Mesenteric fat pad (tissue), 1 donor: ENCODE measurements at regions not wholly inside any gene's neighbourhood (a gene's known extent, or its start where the extent isn't known, plus 50 kb on each side); places are given as distances from the start of the nearest gene placed in this dataset.
"Not testable (repeated sequence)": the region's sequence is repeated elsewhere in the genome, so short reads cannot be mapped to it uniquely, and the experiment has no call there.

Experiments used
- DNase-seq: peaks from one replicate; pipeline ENCODE4 v3.0.0-alpha.2; 2020; ENCODE audit warnings: low spot score
- donor health status: DM: yes; HTN: yes; CAD: no.

DNA sequence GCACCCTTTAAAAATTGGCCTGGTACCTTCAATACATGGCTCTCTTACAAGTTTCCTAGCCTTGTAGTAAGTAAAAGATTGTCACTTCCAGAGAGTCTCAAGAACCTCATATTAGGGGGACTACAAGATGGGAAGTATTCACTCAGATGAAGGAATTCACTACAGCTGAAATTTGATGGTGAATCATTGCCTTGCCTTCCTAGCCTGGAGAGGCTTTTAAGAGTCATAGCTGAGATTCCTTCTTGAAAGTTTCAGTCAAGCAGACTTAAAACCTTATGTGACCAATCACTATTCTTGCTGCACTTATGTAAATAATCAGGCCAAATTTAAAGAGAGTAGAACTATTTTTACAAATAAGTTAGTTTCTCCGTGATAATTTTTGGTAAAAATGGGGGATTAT lies 451.6 kb downstream of the TRHDE start:
- DNase-seq: no peak

DNA sequence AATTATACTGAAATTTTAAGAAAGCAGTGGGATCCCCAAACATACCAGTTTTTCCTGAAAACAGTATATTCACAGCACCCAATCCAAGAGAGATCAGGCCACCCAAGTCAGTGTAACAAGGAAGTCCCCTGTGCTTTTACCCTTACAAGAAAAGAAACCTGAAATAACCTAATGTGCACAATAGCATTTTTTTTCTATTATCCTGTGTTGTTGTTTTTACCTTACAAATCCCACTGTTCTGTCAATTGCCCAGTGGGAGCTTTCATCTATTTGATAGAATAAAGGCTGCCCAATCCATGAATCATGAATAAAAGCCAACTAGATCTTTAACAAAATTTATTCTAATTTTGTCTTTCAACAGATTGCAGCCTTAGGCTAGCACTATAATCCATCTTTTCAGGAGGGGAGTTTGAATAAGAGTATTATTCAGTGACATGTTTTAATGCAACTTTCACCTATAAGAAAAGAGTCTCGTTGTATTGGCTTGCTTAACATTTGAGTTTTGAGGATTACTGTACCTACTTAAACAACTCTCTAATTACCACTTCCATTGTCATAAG lies 457.4 kb downstream of the TRHDE start:
- no peak for DNase-seq

DNA sequence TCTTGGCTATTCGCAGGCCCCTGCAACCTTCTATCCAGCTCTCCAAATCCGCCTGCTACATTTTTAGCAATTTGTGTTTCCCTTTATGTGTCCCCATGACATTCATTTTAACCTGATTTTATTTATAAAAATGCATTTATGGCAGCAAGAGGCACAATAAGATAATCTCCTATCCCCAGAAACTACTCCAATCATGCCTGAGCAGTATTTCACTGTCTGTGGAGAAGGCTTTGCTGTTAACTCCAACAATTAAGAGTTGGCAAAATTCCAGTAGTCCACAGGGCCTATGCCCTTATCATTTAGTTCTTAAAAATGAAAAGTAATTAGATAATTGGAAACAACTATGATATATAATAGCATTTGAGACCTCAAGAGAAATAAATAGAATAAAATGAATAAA lies 462.4 kb downstream of the TRHDE start:
- DNase-seq: no peak

DNA sequence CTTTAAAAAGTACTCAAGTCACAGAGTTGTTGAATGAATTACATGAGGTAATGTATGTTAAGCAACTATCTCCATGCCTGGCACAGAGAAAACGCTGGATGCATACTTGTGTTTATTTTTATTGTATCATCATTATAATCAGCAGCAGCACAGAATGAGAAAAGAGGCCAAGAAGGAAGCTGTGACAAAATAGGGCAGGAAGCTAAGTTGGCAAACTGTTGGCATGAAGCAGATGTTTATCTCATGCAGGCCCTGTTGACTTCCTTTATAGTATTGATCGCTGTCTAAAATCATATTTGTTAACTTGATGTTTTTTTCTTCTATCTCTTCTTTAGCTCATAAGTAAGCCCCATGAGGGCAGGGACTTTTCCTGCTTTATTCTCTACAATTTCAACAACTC lies 466.6 kb downstream of the TRHDE start:
- DNase-seq: no peak

DNA sequence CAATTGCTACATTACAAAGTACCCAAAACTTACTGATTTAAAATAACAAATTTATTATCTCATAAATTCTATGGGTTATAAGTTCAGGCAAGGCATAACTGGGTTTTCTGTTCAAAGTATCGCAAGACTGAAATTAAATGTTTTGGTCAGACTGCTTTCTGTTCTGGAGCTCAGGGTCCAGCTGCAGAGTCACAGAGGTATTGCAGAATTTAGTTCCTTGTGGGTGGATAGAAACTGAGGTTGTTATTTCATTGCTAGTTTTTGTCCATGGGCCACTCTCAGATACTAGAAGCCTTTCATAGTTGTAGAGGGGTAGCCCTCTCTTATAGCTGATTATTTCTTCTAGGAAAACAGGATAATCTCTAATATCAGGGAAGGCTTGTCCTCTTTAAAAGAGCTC lies 467.9 kb downstream of the TRHDE start:
- no peak for DNase-seq

DNA sequence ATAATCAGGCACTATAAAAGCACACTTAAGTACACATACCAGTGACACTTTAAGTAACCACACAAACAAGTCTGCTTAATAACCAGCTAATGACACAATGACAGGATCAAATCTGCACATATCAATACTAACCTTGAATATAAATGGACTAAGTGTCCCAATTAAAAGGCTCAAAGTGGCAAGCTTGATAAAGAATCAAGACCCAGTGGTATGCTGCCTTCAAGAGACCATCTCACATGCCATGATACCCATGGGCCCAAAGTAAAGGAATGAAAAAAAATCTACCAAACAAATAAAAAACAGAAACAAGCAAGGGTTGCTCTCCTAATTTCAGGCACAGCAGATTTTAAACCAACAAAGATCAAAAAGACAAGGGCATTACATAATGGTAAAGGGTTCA lies 470.4 kb downstream of the TRHDE start:
- no peak for DNase-seq

DNA sequence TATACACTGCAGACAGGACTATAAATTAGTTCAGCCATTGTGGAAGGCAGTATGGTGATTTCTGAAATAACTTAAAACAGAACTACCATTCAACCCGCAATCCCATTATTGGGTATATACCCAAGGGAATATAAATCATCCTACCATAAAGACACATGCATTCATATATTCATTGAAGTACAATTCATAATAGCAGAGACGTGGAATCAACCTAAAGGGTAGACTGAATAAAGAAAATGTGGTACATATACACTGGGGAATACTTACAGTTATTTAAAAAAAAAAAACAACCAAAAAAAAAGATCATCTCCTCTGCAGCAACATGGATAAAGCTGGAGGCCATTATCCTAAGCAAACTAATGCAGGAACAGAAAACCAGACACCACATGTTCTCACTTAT lies 473.9 kb downstream of the TRHDE start:
- no peak for DNase-seq

DNA sequence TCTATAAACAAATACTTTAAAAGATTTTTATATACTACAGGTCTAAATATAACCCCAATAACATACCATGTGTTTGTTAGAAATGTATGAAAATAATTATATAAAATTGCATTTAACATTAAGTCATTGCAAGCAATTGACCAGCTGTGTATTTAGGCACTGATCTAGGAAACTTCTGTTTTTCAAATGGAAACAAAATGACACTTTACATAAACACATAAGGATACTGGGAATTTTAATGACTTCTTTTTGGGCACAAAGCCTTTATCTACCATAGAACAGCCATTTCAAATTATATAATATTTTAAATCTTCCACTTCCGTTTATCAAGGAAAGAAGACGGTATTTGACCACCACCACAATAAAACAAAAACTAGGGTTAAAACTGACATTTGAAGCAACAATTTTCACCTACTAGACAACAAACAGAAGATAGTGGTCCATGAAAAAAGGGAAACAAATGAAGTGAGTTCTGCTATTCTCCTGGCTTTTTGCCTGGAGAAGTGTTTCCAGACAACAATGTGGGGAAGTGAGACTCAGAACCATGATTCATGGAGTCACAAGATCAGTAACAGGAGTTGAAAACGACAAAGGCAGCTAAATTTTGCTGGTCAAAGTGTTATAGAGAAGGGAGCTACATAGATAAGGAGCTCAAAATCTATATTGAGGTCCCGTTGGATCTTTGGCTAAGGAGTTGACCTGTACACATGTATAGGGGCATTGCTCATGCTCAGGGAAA lies 475.1 kb downstream of the TRHDE start:
- no peak for DNase-seq

DNA sequence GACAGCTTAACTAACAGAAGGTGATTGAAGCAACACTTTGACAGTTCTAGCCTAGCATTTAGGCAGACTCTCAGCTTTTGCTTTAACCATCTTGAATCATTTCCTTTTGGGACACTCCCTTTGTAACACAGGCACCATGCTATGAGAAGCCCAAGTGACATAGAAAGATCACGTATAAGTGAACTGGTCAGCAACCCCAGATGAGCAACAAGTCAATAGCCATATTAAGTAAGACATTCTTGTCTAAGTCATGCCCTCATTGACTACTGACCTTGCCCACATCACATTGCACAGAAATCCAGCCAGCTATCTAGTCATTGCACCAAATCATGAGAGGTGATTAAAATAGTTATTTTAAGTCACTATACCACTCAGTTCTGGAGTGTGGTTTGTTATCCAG lies 476.8 kb downstream of the TRHDE start:
- no peak for DNase-seq

DNA sequence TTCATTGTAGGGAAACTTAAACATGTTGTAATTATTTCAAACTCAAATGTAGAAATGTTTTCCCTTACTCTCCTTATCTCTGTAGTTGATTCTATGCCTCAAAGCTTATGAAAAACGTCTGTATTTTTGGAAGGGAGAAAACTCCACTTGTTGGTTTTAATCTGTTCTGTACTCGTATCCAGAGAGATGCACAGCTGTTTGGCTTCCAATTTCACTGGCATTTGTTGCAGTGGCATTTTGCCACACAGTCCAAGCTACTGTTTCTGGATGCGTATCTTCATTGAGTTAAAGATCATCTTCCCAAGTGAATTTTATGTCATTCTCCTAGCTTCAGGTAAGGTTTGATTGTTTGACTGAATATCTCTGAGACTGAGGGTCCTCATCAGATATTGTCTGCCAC lies 481.4 kb downstream of the TRHDE start:
- no peak for DNase-seq

DNA sequence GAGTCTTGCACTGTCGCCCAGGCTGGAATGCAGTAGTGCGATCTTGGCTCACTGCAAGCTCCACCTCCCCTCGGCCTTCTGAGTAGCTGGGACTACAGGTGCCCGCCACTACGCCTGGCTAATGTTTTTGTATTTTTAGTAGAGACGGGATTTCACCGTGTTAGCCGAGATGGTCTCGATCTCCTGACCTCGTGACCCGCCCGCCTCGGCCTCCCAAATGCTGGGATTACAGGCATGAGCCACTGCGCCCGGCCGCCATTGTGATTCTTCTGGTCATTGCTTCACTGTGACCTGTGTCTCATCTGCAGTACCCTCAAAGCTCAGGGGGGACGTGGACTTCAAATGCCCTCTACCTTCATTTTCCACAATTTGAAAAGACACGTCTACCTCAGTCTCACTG lies 481.9 kb downstream of the TRHDE start:
- not testable (repeated sequence) for DNase-seq

DNA sequence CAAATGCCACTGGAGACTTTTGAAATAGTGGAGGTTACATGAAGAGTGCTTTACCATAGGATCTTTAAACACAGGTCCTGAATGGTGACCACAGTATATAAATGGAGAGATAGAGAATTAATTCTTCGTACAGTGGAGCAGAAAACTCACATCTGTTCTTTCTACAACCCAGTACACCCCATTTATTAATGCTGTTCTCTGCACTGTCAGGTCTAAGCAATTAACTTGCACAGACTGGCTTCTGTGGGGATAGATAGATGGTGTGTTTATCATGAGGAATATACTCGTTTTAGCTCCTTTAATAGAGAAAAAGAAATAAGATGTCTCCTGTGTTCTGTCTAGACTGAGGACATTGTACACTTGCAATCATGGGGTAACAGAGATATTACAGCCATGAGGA lies 494.3 kb downstream of the TRHDE start:
- DNase-seq: no peak

DNA sequence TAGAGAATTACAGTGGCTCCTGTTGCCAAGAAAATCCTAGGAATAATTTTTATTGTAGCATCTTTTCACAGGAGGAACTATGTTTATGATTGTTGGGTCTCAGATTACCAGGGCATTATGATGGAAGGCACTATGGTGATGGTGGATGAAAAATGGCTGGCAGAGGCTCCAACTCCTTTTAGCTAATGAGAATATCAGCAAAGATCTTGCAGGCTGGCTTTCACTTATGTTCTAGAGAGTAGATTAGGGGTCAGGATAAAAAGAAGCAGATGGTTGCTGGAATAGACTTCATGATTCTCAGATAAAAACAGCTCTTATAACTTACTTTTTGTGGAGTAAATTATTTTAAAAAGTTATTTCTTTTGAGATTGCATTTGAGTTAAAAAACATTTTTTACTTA lies 501.9 kb downstream of the TRHDE start:
- no peak for DNase-seq

DNA sequence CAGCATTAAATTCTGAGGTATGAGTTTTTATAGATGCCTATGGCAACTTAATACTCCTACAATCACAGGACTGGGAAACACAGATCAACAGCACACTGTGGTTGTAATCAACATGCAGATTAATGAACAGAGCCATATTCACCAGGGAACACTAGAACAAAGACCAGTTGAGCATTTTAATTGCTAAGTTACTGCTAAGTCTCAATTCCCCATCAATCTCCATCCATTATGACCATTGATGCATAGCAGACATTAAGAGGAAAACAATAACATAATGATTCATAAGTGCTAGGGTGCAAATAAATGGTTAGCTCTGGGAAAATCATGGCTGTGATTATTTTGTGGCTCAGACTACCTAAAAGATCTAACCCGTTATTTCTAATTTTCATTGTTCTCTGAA lies 505.6 kb downstream of the TRHDE start:
- DNase-seq: no peak

DNA sequence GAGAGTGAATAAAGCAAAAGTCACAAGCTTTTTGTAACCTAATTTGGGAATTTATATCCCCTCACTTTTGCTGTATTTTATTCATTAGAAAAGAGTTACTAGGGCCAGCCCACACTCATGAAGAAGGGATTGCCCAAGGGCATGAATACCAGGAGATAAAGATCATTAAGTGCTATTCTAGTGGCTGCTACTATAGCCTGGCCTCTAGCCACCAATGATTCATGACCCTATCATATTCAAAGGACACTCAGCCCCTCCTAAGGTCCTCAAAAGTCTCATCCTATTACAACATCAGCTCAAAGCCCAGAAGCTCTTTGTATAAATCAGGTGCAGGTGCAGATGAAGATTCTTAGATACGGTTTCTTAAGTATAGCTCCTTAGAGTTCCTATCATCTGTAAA lies 518.1 kb downstream of the TRHDE start:
- no peak for DNase-seq

DNA sequence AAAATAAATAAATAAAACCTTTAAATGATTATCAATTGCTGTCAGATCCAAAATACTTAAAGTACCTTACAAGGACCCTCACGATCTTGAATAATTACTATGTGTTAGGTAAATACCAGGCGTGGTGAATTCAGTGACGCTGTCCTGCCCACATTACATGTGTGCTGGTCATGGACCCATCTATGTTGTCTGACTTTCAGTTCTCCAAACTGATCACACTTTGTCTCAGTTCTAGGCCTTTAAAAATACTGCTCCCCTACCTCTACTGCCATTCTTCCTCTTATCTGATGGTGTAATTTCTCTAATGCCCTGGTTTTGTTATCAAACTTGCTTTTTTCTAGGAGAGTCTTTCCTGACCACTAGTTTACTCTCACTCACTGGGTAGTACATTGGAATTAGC lies 520.7 kb downstream of the TRHDE start:
- no peak for DNase-seq

DNA sequence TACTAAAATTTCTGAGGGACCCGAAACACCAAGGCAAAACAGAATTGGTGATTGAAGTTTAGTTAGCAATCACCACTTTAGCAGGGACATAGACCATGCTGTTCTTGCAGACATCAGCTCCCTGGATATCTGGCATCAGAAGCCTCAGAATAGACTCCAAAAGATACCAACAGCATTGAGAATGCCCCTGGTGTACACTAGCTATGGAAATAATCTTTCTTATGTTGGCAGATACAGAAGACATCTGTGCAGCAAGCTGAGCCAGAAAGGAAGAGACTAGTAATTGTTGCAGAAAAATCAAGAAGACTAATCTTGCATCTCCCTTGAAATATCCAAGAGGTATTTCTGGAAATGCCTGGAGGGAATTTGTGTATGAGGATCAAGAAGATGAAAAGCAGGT lies 521.6 kb downstream of the TRHDE start:
- DNase-seq: no peak

DNA sequence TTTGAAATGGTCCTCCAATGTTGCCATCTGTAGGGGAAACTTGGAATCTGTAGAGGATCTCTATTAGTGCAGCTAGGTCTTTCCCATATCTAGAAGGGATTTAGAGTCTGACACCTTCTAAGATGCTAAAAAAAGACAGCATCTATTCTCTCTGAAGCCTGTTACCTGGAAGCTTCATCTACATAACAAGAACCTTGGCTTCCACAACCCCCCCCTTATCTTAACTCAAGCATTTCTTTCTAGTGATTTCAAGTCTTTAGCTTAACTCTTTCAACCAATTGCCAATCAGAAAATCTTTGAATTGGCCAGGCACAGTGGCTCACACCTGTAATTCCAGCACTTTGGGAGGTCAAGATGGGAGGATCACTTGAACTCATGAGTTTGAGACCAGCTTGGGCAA lies 543.3 kb downstream of the TRHDE start:
- DNase-seq: no peak

DNA sequence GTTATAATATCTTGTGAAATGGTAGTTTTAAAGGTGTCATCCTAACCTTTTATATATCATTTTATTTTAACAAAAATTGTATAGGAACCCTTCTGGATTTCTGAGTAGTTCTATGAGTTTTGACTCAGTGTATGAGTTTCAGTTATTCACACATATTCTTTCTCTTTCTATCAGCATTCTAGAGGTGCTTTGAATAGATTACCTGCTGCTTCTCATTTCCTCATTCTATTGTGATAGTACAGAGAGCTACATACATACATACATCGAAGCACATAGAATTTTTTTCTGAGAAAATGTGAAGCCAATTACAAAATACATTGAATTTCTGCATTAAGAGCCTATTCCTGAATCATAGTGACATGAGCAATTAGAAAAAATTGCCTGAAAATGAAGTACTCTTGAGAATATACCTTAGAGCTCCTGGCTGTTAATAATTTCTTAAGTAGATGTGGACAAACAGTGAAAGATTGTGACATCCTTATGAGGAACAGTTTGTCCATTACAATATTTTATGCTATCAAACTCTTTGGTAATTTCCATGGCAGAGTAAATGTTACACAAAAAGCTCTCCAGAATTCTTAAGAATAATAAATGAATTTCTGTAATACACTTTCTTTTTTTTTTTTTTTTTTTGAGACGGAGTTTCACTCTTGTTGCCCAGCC lies 556.6 kb downstream of the TRHDE start:
- no peak for DNase-seq

DNA sequence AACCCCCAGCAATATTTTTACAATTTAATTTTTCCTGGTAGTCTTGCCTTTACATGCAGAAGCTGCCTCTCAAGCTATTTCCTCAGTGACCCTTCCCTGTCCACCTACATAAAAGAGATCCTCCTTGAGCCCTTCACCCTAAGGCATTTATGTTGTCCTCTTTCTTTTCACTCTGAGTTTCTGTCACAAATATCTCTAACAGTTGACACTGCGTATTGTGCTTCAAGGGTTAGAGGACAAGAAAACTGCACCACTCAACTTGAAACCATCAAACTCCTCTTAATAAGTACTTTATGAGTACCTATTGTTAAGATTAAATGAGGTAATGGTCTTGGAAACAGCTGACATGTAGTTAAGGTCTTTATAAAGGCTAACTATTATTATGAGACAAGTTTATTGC lies 557.7 kb downstream of the TRHDE start:
- DNase-seq: no peak

DNA sequence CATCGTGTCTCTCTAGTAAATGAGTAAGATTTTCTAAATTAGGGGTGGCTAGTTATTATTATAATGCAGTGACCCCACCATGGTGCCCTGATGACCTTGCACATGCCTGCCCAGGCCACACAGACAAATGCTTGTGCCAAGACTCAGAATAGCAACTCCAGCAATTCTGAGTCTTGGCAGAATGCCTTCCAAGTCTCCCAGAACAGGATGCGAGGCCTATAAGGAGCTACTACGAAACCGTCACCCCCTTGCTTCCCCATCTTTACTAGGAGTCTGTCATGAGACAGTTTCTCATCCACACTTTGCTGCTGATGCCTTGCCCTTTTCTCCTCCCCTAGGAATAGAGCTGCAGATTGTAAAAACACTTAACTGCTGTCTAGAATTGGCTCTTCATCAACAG lies 559.9 kb downstream of the TRHDE start:
- no peak for DNase-seq

DNA sequence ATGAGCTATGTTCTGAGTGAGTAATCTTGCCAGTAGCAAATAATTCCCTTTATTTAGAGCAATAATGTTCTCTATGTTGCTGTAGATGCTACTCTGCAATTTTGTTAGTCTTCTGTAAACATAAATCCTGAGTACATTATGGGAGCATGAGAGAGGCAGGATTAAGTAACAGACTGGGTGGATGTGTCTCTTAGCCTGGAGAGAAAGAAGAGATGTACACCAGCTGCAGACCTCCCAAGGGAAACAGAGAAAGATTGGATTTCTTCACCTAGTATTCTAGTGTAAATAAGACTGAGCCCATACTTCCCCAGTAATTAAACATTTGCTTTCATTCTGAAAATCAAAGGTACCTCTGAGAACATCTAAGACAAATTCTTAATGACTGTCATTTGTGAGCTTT lies 564.0 kb downstream of the TRHDE start:
- DNase-seq: no peak

DNA sequence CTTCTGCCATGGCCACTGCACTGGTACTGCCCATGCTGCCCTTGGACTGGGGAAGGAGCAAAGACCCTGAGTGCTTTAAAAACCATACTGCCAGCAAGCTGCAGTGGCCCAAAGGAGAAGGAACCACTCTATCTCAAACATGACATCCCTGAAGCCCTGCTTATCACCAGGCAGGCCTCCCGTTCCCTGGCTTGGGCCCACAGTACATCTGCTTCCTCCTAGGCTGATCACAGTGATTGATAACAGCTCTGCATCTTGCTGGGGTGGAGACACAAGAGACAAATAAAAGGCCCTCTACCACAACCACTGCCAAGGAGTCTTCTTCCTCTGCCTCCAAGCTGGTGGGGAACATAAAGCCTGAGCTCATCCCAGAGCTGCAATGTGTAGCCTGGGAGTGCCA lies 567.5 kb downstream of the TRHDE start:
- no peak for DNase-seq
